ENCODE measurements at regions not wholly inside any gene's neighbourhood (a gene's known extent, or its start where the extent isn't known, plus 50 kb on each side); places are given as distances from the start of the nearest gene placed in this dataset.
A peak's percentile ranks its signal among the peaks of the same experiment; 100 is the strongest.

GRCh38 chr3:44100298-44100695, 141.4 kb upstream of the TOPAZ1 start:
- DNase-seq = no peak

- no peak for DNase-seq
Measured at GRCh38 chr3:44104043-44104442, 137.6 kb upstream of the TOPAZ1 start.

GRCh38 chr3:44104668-44105321, 136.9 kb upstream of the TOPAZ1 start:
- DNase-seq = peak; percentile 51

DNA sequence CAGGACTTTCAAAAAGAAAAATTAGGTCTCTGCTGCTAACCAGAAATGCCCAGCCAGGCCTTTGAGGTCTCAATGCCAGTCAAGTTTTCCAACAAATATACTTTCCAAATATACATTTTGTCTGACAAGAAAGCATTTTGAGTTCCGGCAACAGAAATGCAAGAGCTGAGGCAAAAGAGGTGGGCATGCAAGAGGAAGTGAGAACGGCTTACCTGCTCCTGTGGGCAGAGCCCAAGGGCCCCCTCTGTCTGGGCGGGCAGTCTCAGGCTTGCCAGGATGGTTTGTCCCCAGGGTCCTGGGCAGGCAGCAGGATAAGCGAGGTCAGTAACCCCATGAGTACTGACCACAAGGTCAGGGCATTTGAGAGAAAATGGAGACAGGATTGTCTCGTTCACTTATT, 136.1 kb upstream of the TOPAZ1 start:
- DNase-seq = no peak

DNA sequence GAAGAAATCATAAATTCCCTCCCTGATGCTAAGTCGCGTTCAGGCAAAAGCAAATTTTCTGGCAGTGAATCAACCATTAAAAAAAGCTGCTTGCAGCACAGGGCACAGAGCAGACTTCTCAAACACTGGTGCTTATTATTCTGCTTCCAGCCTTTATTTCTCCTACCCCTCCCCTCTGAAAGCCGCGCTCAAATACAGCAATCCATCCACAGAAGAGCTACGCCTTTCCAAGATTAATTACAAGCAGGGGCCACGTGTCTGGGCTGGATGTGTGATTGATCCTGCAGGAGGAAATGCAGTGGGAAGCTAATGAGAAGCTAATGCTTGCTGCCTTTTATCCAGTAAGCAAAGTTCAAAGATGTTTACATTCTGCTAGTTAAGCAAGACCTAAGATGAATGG, 134.9 kb upstream of the TOPAZ1 start:
- no peak for DNase-seq

DNA sequence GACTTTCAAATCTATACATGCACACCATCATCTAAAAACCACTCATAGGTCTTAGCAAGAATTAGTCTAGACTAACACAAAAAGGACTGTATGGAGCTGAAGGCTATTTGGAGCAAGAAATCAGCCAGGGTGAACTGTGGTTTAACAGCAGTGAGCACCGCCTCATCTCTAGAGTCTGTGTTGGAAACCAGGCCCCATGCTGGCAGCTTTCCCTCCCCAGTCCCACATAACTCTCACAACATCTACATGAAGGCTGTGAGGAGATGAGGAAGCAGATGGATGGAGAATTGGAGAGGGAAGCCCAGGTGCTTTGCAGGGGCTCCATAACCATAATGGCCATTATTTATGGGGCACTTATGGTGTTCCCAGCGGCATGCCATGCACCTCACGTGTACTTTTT, 133.2 kb upstream of the TOPAZ1 start:
- DNase-seq = no peak

DNA sequence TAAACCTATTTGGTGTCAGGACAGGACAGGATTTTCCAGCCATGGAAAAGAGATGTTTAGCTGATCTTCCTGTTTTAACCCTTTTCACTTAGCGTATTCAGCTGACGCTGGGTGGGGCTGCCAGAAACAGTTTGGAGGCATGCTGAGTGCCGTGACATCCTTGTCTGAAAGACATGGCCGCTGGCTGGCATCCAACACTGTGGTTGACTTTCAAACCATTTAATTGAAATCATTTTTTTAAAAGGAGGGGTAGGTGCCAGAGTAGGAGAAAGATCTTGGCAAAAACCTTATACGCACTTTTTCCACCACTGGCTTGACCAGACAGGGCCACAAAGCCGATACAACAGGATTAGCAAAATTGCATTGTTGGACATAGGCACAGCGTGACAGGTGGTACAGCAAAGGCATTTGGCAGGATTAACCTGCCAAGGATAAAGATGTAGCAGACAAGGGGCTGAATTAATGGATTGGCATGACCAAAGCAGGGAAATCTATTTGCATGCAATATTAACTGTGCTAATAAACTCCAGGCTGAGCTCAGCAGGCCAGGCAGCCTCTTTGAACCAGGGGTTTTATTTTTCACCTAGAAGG, 131.8 kb upstream of the TOPAZ1 start:
- no peak for DNase-seq

DNA sequence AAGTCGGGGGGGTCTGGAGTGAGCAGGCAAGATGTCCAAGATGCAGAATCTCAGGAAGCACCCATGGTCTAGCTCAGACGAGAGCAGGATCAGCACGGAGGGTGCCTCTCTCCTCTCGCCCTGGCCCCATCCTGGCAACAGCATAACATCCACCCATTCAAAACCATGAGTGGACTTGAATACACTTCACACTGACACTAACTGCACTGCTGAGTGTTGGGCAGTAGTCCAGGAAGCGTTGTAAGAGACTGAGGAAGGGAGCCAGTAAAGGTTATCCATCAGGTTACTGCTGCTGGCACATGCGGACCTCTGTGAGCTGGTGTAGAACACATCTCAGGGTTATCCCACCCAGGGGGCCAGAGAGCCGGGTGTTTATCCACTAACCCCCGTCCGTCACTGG, 131.0 kb upstream of the TOPAZ1 start:
- DNase-seq = no peak

DNA sequence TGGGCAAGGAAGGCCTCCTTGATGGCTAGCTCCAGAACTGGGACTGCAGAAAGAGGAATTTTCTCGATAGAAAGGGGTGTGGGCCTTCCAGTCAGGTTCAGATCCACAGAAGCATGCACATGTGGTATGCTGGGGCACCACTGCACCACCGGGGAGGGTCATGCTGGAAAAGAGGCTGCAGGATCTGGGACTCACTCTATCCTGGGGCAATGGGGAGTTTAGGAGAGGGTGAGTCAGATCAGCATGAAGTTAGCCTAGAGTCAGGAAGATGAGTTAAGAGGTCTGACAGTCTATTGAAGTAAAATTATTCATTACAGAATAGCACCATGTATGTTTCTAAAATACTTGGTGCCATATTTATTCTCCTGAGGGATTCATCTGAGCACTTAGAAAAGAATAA, 130.2 kb upstream of the TOPAZ1 start:
- DNase-seq = no peak

GRCh38 chr3:44114142-44114541, 127.5 kb upstream of the TOPAZ1 start:
- peak; percentile 45 for DNase-seq

DNA sequence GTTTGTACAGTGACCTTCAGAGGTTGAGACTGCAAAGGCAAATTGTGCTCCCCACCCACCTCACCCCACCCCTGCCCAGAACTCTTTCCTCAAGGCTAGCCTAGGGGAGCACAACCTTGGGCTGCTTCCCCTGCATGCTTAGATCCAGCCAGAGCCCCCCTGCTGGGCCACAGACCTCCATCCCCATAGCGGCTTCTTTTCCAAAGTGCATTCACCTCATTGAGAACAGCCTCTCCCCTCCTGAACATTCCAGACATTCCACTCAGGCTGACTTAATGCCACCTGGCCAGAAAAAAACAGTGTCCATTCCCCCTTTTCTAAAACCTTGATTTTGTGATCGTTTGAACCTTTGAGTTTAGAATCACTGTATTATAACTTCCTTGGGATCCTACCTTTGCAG, 124.4 kb upstream of the TOPAZ1 start:
- no peak for DNase-seq

GRCh38 chr3:44117736-44118135, 124.0 kb upstream of the TOPAZ1 start:
- DNase-seq = no peak

DNA sequence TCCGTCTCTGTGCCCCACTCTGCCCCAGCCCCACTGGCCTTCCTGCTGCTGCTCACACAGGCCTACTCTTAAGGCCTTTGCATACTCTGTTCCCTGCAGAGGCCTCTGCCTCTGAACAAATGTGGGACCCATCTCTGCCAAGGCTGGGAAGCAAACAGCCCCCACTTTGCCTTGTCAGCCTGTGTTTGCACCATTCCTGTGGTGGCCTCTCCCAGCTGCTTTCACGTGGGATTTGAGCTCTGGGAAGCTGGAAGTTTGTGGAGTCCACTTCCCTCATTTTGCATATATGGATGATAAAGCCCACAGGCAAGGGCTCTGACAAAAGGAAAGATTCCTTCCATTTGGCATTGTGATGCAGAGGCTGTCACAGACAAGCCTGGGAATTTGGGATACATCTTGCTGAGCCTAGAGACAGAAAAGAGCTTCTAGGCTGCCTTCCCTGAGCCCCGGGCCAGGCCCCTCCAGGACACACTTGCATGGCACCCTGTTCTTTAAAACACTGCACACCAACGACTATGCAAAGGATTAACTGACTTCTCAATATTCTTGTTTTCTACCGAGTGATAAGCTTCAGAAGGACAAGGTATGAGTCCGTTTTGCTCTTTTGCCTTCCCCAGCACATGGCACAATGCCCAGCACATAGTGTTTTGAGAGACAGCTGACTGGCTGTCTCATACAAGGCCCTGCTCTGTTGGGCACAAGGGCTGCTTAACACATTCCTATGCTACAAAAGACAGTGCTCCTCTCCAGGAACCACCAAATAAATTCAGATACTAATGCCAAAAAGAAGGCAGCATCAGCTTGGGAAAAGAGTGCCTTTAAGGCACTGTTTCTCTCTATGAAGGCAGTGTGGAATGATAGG, 120.7 kb upstream of the TOPAZ1 start:
- DNase-seq = no peak

DNA sequence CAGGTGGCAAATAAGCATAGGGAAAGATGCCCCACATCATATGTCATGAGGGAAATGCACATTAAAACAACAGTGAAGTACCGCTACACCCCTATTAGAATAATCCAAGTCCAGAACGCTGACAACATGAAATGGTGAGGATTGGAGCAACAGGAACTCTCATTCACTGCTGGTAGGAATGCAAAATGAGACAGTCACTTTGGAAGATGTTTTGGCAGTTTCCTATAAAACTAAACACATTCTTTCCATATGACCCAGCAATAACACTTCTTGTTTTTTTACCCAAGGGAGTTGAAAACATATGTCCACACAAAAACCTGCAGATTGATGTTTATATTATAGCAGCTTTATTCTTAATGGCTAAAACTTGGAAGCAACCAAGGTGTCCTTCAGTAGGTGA, 116.4 kb upstream of the TOPAZ1 start:
- DNase-seq = no peak

- no peak for DNase-seq
Measured at GRCh38 chr3:44125882-44126281, 115.8 kb upstream of the TOPAZ1 start.

- DNase-seq = no peak
Measured at GRCh38 chr3:44128057-44128775, 113.5 kb upstream of the TOPAZ1 start.

DNA sequence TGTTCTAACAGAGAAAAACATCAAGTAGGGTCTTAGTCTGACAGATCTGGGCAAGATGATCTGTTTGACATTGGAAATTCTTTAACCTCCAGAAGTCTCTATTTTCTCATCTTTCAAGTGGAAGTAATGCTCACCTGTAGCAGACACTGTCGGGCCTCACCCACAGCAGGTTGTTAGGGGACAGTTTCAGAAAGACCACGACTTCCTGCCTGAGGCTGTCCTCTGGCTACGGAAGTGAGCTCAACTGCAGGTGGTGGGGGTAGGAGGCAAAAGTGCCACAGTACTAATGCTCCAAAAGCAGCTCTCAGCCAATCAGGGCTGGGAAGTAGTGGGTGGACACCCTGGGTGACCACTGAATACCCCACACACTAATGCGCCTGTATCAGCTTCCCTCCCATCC, 111.4 kb upstream of the TOPAZ1 start:
- DNase-seq = no peak

- DNase-seq = no peak
Measured at GRCh38 chr3:44132061-44132460, 109.6 kb upstream of the TOPAZ1 start.

DNA sequence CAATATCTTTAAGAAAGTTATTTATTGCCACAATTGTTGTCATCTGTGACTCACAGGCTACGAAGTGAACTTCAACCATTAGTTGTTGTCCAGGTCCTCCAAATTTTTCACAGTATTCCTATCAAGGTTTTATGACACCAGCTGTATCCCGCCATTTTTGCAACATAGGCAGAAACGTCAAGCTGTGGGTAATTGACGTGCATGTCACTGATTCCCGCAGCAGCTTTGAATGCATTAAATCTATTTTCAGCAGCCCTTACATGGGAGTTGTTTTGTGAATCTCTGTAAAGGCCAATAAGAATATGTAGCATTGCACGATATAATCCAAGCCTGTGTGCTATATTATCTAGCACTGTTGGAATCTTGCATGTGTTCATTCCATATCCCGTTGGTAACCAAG, 109.1 kb upstream of the TOPAZ1 start:
- DNase-seq = no peak

GRCh38 chr3:44136421-44136820, 105.3 kb upstream of the TOPAZ1 start:
- DNase-seq = no peak

- no peak for DNase-seq
Measured at GRCh38 chr3:44146073-44146472, 95.6 kb upstream of the TOPAZ1 start.

DNA sequence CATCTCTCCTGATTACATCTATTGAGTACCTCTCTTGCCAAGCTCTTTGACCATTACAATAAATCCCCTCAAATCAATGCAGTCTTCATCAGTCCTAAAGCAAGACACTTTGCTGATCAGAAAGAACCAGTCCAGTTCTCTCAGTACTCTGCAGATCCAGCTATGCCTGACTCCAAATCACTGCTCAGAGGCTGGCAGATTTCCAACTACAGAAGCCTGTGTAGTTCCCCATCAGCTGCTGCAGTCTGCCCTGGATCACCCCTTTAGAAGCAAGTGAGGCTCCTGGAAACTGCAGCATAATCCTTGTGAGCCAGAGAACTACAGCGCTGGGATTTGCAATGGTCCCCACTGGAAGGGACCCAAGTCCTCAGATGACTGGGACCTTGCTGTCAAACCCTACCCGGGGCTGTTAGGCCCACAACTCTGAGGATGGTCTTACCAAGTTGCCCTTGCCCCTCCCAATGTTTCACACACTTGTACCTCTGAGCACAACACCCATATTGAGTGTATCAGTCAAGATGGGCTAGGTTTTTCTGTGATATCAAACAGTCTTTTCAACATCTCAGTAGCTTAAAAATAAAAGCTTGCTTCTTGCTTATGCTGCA, 81.9 kb upstream of the TOPAZ1 start:
- DNase-seq = no peak

DNA sequence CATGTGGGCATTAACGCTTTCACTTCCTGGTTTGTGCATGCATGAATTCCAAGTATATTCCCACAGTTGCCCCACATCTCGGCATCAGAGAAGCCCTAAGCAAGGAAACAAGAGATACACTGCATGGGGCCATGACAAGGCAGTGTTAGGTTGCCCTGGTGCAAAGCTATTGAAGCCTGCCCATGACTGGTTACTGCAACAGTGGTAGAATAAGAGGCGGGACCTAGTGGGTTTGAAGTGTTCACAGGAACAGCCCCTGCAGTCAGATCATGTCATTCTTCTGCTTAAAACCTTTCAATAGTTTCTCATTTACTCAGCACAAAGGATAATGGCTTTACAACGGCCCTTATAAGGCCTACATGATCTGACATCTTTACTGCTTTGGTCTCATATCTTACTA, 80.9 kb upstream of the TOPAZ1 start:
- DNase-seq = no peak

Data from activated naive CD4-positive, alpha-beta T cell treated with anti-CD3 and anti-CD28 coated beads, Interleukin-2, amount 50 U/mL, for 16 hours (primary cell).